H9 (cell line): ENCODE measurements at regions not wholly inside any gene's neighbourhood (a gene's known extent, or its start where the extent isn't known, plus 50 kb on each side); places are given as distances from the start of the nearest gene placed in this dataset.

Experiments used
- DNase-seq: peaks from one replicate; pipeline ENCODE4 v3.0.0-alpha.2; 2017
- H2AFZ ChIP-seq: one replicate; pipeline ENCODE4 v1.6.1; 2013; ENCODE audit warnings: mild to moderate bottlenecking, low read length, control low read depth, moderate library complexity
- H2AK5ac ChIP-seq: 2 replicates; pipeline ENCODE4 v1.6.1; 2013; ENCODE audit warnings: low read length, control low read depth, mixed read lengths; ENCODE audit not compliant: insufficient read length
- H2BK120ac ChIP-seq: one replicate; pipeline ENCODE4 v1.6.1; 2013; ENCODE audit warnings: low read depth, mild to moderate bottlenecking, low read length, control low read depth, inconsistent platforms; ENCODE audit not compliant: poor library complexity, severe bottlenecking
- H2BK12ac ChIP-seq: 2 replicates; pipeline ENCODE4 v1.6.1; 2013; ENCODE audit warnings: low read length, control low read depth, mixed read lengths, low read depth; ENCODE audit not compliant: insufficient read length
- H2BK15ac ChIP-seq: 2 replicates; pipeline ENCODE4 v1.6.1; 2013; ENCODE audit warnings: low read depth, low read length, control low read depth
- H2BK20ac ChIP-seq: one replicate; pipeline ENCODE4 v1.6.1; 2013; ENCODE audit warnings: low read depth, mild to moderate bottlenecking, low read length, control low read depth, inconsistent platforms; ENCODE audit not compliant: poor library complexity, severe bottlenecking
- H2BK5ac ChIP-seq: 2 replicates; pipeline ENCODE4 v1.6.1; 2013; ENCODE audit warnings: low read length, control low read depth, mixed read lengths; ENCODE audit not compliant: insufficient read length
- H3K14ac ChIP-seq: 2 replicates; pipeline ENCODE4 v1.6.1; 2013; ENCODE audit warnings: low read length, control low read depth; ENCODE audit not compliant: insufficient read depth
- H3K18ac ChIP-seq: 2 replicates; pipeline ENCODE4 v1.6.1; 2013; ENCODE audit warnings: low read depth, mild to moderate bottlenecking, mixed read lengths, low read length, control low read depth; ENCODE audit not compliant: insufficient read length
- H3K23ac ChIP-seq: 2 replicates; pipeline ENCODE4 v1.6.1; 2013; ENCODE audit warnings: low read length, control low read depth, mixed read lengths, low read depth; ENCODE audit not compliant: insufficient read length
- H3K23me2 ChIP-seq: 2 replicates; pipeline ENCODE4 v1.6.1; 2013; ENCODE audit warnings: low read depth, mild to moderate bottlenecking, mixed read lengths, low read length, control low read depth; ENCODE audit not compliant: insufficient read length, poor library complexity, severe bottlenecking
- H3K27ac ChIP-seq: 2 replicates; pipeline ENCODE4 v1.5.1; 2013; ENCODE audit warnings: low read length, control low read depth, mixed read lengths, low read depth; ENCODE audit not compliant: insufficient read length
- H3K27me3 ChIP-seq: 2 replicates; pipeline ENCODE4 v1.6.1; 2013; ENCODE audit warnings: low read length, control low read depth, inconsistent platforms; ENCODE audit not compliant: insufficient read depth
- H3K4ac ChIP-seq: 2 replicates; pipeline ENCODE4 v1.6.1; 2013; ENCODE audit warnings: low read depth, mild to moderate bottlenecking, control low read depth, inconsistent platforms, low read length, moderate library complexity
- H3K4me1 ChIP-seq: 2 replicates; pipeline ENCODE4 v1.6.1; 2013; ENCODE audit warnings: low read length, control low read depth, inconsistent platforms; ENCODE audit not compliant: insufficient read depth
- H3K4me2 ChIP-seq: 2 replicates; pipeline ENCODE4 v1.6.1; 2013; ENCODE audit warnings: low read length, control low read depth, mixed read lengths; ENCODE audit not compliant: insufficient read length, insufficient read depth
- H3K56ac ChIP-seq: 2 replicates; pipeline ENCODE4 v1.6.1; 2013; ENCODE audit warnings: low read depth, mild to moderate bottlenecking, mixed read lengths, low read length, control low read depth; ENCODE audit not compliant: insufficient read length
- H3K79me1 ChIP-seq: 2 replicates; pipeline ENCODE4 v1.6.1; 2013; ENCODE audit warnings: low read depth, mild to moderate bottlenecking, moderate library complexity, low read length, control low read depth, inconsistent platforms; ENCODE audit not compliant: insufficient read depth, poor library complexity, severe bottlenecking
- H3K79me2 ChIP-seq: 2 replicates; pipeline ENCODE4 v1.6.1; 2013; ENCODE audit warnings: low read length, control low read depth, inconsistent platforms; ENCODE audit not compliant: insufficient read depth
- H3K9ac ChIP-seq: 2 replicates; pipeline ENCODE4 v1.6.1; 2013; ENCODE audit warnings: low read length, control low read depth, mixed read lengths; ENCODE audit not compliant: insufficient read length; ENCODE audit errors: extremely low read depth
- H3K9me3 ChIP-seq: one replicate; pipeline ENCODE4 v1.6.1; 2013; ENCODE audit warnings: low read depth, low read length, inconsistent platforms; ENCODE audit not compliant: control insufficient read depth
- H3T11ph ChIP-seq: one replicate; pipeline ENCODE4 v1.6.1; 2013; ENCODE audit warnings: mild to moderate bottlenecking, low read length, control low read depth, inconsistent platforms
- H4K20me1 ChIP-seq: one replicate; pipeline ENCODE4 v1.6.1; 2013; ENCODE audit not compliant: control insufficient read depth, insufficient read length, insufficient read depth
- H4K5ac ChIP-seq: 2 replicates; pipeline ENCODE4 v1.6.1; 2013; ENCODE audit warnings: low read depth, mild to moderate bottlenecking, mixed read lengths, low read length, control low read depth; ENCODE audit not compliant: insufficient read length
- H4K8ac ChIP-seq: replicated peaks from 2 replicates; pipeline ENCODE4 v1.6.1; 2013; ENCODE audit warnings: low read length, control low read depth, mixed read lengths, low read depth; ENCODE audit not compliant: insufficient read length
- H4K91ac ChIP-seq: 2 replicates; pipeline ENCODE4 v1.6.1; 2013; ENCODE audit warnings: low read depth, mild to moderate bottlenecking, moderate library complexity, mixed read lengths, low read length, control low read depth; ENCODE audit not compliant: insufficient read length
- H3K27ac Mint-ChIP-seq, 3 experiments: 2 replicates in 2 of 3; 3 replicates in 1 of 3; pipeline ENCODE4 v1.8.0; 2020 to 2021; ENCODE audit warnings: mixed read lengths in 3 of 3, mild to moderate bottlenecking in 1 of 3, moderate library complexity in 1 of 3
- H3K27me3 Mint-ChIP-seq: 2 replicates; pipeline ENCODE4 v1.8.0; 2021; ENCODE audit warnings: low read depth, mild to moderate bottlenecking, moderate library complexity, mixed read lengths
- H3K36me3 Mint-ChIP-seq, 3 experiments: 2 replicates in 2 of 3; 3 replicates in 1 of 3; pipeline ENCODE4 v1.8.0; 2020 to 2021; ENCODE audit warnings: low read depth in 3 of 3, mixed read lengths in 3 of 3; ENCODE audit not compliant: insufficient read depth in 1 of 3
- H3K4me1 Mint-ChIP-seq, 2 experiments: 2 replicates each; pipeline ENCODE4 v1.8.0; 2020; ENCODE audit warnings: mixed read lengths in 2 of 2
- H3K4me3 Mint-ChIP-seq, 2 experiments: 2 replicates in 1 of 2; 3 replicates in 1 of 2; pipeline ENCODE4 v1.8.0; 2020 to 2021; ENCODE audit warnings: mild to moderate bottlenecking in 2 of 2, mixed read lengths in 2 of 2, moderate library complexity in 1 of 2
- H3K9me3 Mint-ChIP-seq, 2 experiments: 2 replicates in 1 of 2; 3 replicates in 1 of 2; pipeline ENCODE4 v1.8.0; 2020; ENCODE audit warnings: mild to moderate bottlenecking in 2 of 2, mixed read lengths in 2 of 2, moderate library complexity in 1 of 2
- WGBS: extraction: QIAGEN DNeasy Blood & Tissue Kit; methylation state at CpG from one replicate; pipeline ENCODE4 v1.1.7; 2013; ENCODE audit warnings: missing lambda C conversion rate, low lambda C conversion rate, mixed read lengths; ENCODE audit not compliant: insufficient read length; ENCODE audit errors: extremely low coverage; 5-methylcytosine and 5-hydroxymethylcytosine counted together
- TF ChIP-seq, protein P1 (sequence below): fragments of 200-600 bp; sonication (generic); conservative IDR thresholded peaks from 3 replicates; pipeline ENCODE4 v1.8.0; 2021; ENCODE audit warnings: antibody characterized with exemption, mild to moderate bottlenecking

DNA sequence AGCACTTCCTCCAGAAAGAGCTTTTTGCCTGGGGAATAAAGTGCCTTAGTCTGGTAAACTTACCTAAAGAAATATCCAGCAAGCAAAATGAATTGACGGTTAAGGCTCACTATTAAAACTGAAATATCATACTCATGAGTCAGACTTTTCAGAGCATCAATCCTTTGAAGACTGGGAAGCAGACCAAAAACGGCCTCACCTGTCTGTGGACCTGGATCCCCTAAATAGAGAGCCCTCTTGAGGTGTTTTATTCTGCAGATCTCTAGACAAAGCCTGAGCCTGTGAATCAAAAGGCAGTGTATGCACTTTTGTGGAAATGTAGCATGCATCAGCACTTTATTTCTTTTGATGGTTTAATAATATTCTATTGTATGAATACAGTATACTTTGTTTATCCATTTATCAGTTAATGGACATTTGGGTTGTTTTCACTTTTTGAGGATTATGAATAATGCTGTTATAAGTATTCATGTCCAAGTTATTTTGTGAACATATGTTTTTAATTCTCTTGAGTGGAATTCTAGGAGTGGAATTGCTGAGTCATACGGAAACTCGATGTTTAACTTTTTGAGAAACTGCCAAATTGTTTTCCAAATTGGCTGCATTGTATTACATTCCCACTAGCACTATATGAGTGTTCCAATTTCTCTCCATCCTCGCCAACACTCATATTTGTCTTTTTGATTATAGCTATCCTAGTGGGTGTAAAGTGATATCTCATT lies 449.0 kb upstream of the IGFBP3 start:
- H2BK5ac ChIP-seq, result no peak overlapping the region
- Mint-ChIP-seq H3K4me3 (no peak overlapping the region), H3K4me1 (no peaks in the 10 kb centered on the region), H3K36me3 (peaks cover 0 to 10% (median 0%) of the 10 kb centered on the region in 3 experiments; a peak in 2 of 7 replicates), H3K27me3 (no peaks in the 10 kb centered on the region; the same call in 1 of the 2 replicates), H3K9me3 (peaks cover 4 to 10% of the 10 kb centered on the region in 2 experiments; a peak in 4 of 5 replicates), H3K27ac (no peak overlapping the region)
- H3K4me1 ChIP-seq, result no peaks in the 10 kb centered on the region
- H4K20me1 ChIP-seq, result no peaks in the 10 kb centered on the region
- no peaks in the 10 kb centered on the region for H3K23me2 ChIP-seq
- DNase-seq, result no peak
- H3K56ac ChIP-seq, result no peak overlapping the region
- no peak overlapping the region for H4K5ac ChIP-seq
- H3T11ph ChIP-seq, result no peak overlapping the region
- no peak overlapping the region for H2BK120ac ChIP-seq
- no peak overlapping the region for H2BK15ac ChIP-seq
- H3K9ac ChIP-seq, result no peak overlapping the region
- H2BK20ac ChIP-seq, result no peak overlapping the region
- no peak overlapping the region for H2AK5ac ChIP-seq
- H2AFZ ChIP-seq, result no peak overlapping the region
- TF ChIP-seq, protein P1, sequence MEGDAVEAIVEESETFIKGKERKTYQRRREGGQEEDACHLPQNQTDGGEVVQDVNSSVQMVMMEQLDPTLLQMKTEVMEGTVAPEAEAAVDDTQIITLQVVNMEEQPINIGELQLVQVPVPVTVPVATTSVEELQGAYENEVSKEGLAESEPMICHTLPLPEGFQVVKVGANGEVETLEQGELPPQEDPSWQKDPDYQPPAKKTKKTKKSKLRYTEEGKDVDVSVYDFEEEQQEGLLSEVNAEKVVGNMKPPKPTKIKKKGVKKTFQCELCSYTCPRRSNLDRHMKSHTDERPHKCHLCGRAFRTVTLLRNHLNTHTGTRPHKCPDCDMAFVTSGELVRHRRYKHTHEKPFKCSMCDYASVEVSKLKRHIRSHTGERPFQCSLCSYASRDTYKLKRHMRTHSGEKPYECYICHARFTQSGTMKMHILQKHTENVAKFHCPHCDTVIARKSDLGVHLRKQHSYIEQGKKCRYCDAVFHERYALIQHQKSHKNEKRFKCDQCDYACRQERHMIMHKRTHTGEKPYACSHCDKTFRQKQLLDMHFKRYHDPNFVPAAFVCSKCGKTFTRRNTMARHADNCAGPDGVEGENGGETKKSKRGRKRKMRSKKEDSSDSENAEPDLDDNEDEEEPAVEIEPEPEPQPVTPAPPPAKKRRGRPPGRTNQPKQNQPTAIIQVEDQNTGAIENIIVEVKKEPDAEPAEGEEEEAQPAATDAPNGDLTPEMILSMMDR, result no peak
- H3K14ac ChIP-seq, result no peak overlapping the region
- H3K27me3 ChIP-seq, result no peaks in the 10 kb centered on the region
- H3K27ac ChIP-seq, result no peak overlapping the region
- no peak overlapping the region for H2BK12ac ChIP-seq
- no peak overlapping the region for H4K91ac ChIP-seq
- H3K79me1 ChIP-seq, result no peaks in the 10 kb centered on the region
- no peak overlapping the region for H3K4ac ChIP-seq
- H3K23ac ChIP-seq, result no peak overlapping the region
- no peaks in the 10 kb centered on the region for H3K9me3 ChIP-seq
- H3K18ac ChIP-seq, result no peak overlapping the region
- WGBS, result no CpG with 5 or more reads among the region's 5 CpGs
- no peak overlapping the region for H3K4me2 ChIP-seq
- H4K8ac ChIP-seq, result no peak overlapping the region
- no peaks in the 10 kb centered on the region for H3K79me2 ChIP-seq
